H1 (cell line): ENCODE measurements at regions not wholly inside any gene's neighbourhood (a gene's known extent, or its start where the extent isn't known, plus 50 kb on each side); places are given as distances from the start of the nearest gene placed in this dataset.
"Not testable (repeated sequence)": the region's sequence is repeated elsewhere in the genome, so short reads cannot be mapped to it uniquely, and the experiment has no call there.

ENCODE experiments used
- CTCF ChIA-PET: fragments of 300-600 bp; sonication (Branson Sonifier 250); formaldehyde crosslinking; loops from one replicate; lab custom pipeline; 2021; ENCODE audit not compliant: partially characterized antibody; lab: Charles Lee
- POLR2A ChIA-PET: fragments of 300-600 bp; sonication (Branson Sonifier 250); formaldehyde crosslinking; loops from one replicate; lab custom pipeline; 2021; ENCODE audit warnings: inconsistent platforms; ENCODE audit not compliant: partially characterized antibody; lab: Charles Lee
- DNase-seq, 2 experiments: peaks; one replicate each; pipeline versions ENCODE4 v3.0.0 to v3.0.0-alpha.2; 2010 to 2022; ENCODE audit warnings: low spot score in 2 of 2, low read depth in 1 of 2, mixed read lengths in 1 of 2
- FAIRE-seq: peaks from 2 replicates; lab custom pipeline; 2011; peaks lifted over from hg19 to GRCh38; lab: Jason Lieb, UNC
- H2AFZ ChIP-seq: 2 replicates; pipeline ENCODE4 v1.8.1; 2012; ENCODE audit warnings: low read length, inconsistent platforms
- H2AK5ac ChIP-seq: 2 replicates; pipeline ENCODE4 v1.6.1; 2013; ENCODE audit warnings: low read depth, low read length
- H2BK120ac ChIP-seq: replicated peaks from 2 replicates; pipeline ENCODE3; 2013; ENCODE audit warnings: low read depth, low read length, inconsistent platforms
- H2BK12ac ChIP-seq: 2 replicates; pipeline ENCODE4 v1.6.1; 2013; ENCODE audit warnings: low read depth, low read length
- H2BK15ac ChIP-seq: 2 replicates; pipeline ENCODE4 v1.6.1; 2013; ENCODE audit warnings: low read length
- H2BK20ac ChIP-seq: 2 replicates; pipeline ENCODE4 v1.6.1; 2013; ENCODE audit warnings: low read length
- H2BK5ac ChIP-seq: 2 replicates; pipeline ENCODE4 v1.6.1; 2013; ENCODE audit warnings: low read depth, low read length
- H3K14ac ChIP-seq: 2 replicates; pipeline ENCODE4 v1.6.1; 2013; ENCODE audit warnings: inconsistent platforms; ENCODE audit not compliant: insufficient read length
- H3K18ac ChIP-seq: 2 replicates; pipeline ENCODE4 v1.6.1; 2013; ENCODE audit warnings: low read length; ENCODE audit errors: extremely low read depth
- H3K23ac ChIP-seq: 2 replicates; pipeline ENCODE4 v1.6.1; 2013; ENCODE audit warnings: inconsistent platforms; ENCODE audit not compliant: insufficient read length
- H3K23me2 ChIP-seq: 2 replicates; pipeline ENCODE4 v1.6.1; 2013; ENCODE audit warnings: low read depth, low read length
- H3K27ac ChIP-seq: 2 replicates; pipeline ENCODE4 v1.6.1; 2011; ENCODE audit warnings: low read depth, low read length, inconsistent platforms
- H3K27me3 ChIP-seq, 4 experiments: replicated peaks in 1 of 4; 1 replicate in 1 of 4; 2 replicates in 3 of 4; pipeline versions ENCODE4 v1.6.1 to v1.8.1; 2011 to 2013; ENCODE audit warnings: low read length in 3 of 4, mild to moderate bottlenecking in 3 of 4, inconsistent platforms in 2 of 4, mixed read lengths in 2 of 4, moderate library complexity in 1 of 4; ENCODE audit not compliant: control insufficient read depth in 3 of 4, insufficient read depth in 3 of 4; ENCODE audit errors: extremely low read depth in 1 of 4
- H3K36me3 ChIP-seq, 4 experiments: 2 replicates each; pipeline versions ENCODE4 v1.6.1 to v1.8.1; 2011 to 2013; ENCODE audit warnings: mild to moderate bottlenecking in 4 of 4, low read length in 3 of 4, moderate library complexity in 2 of 4, control low read depth in 1 of 4, inconsistent platforms in 1 of 4; ENCODE audit not compliant: insufficient read depth in 4 of 4, control insufficient read depth in 2 of 4
- H3K4ac ChIP-seq: replicated peaks from 2 replicates; pipeline ENCODE3; 2013; ENCODE audit warnings: low read length, low read depth, mixed read lengths, inconsistent platforms; ENCODE audit not compliant: insufficient read length
- H3K4me1 ChIP-seq, 4 experiments: replicated peaks in 1 of 4; 1 replicate in 1 of 4; 2 replicates in 3 of 4; pipeline versions ENCODE4 v1.6.1 to v1.8.1; 2011 to 2013; ENCODE audit warnings: low read length in 3 of 4, inconsistent platforms in 2 of 4, mixed read lengths in 1 of 4; ENCODE audit not compliant: insufficient read depth in 4 of 4, control insufficient read depth in 3 of 4
- H3K4me2 ChIP-seq, 2 experiments: 2 replicates each; pipeline versions ENCODE4 v1.6.1 to v1.8.1; 2011 to 2013; ENCODE audit warnings: low read depth in 2 of 2, low read length in 2 of 2, control low read depth in 1 of 2, inconsistent platforms in 1 of 2, mild to moderate bottlenecking in 1 of 2; ENCODE audit not compliant: insufficient read depth in 1 of 2
- H3K4me3 ChIP-seq, 4 experiments: fragments of 200-600, 300-600 bp in 1 of 4; sonication (generic), shearing (Covaris generic), sonication (Bioruptor Twin) in 1 of 4; 2 replicates each; pipeline versions ENCODE4 v1.5.1 to v1.8.1; 2011 to 2016; ENCODE audit warnings: low read length in 4 of 4, low read depth in 3 of 4, control low read depth in 2 of 4, inconsistent platforms in 2 of 4, mild to moderate bottlenecking in 2 of 4, mixed read lengths in 1 of 4, moderate library complexity in 1 of 4; ENCODE audit not compliant: insufficient read depth in 2 of 4; ENCODE audit errors: extremely low read depth in 1 of 4
- H3K56ac ChIP-seq: replicated peaks from 2 replicates; pipeline ENCODE3; 2013; ENCODE audit warnings: low read depth, mild to moderate bottlenecking, mixed read lengths, low read length, inconsistent platforms; ENCODE audit not compliant: insufficient read length
- H3K79me1 ChIP-seq: 2 replicates; pipeline ENCODE4 v1.6.1; 2013; ENCODE audit warnings: low read depth, low read length, control low read depth
- H3K79me2 ChIP-seq, 2 experiments: 2 replicates each; pipeline versions ENCODE4 v1.6.1 to v1.8.1; 2012 to 2013; ENCODE audit warnings: low read length in 2 of 2, mild to moderate bottlenecking in 2 of 2, inconsistent platforms in 1 of 2; ENCODE audit not compliant: insufficient read depth in 2 of 2, control insufficient read depth in 1 of 2
- H3K9ac ChIP-seq, 4 experiments: replicated peaks in 1 of 4; 1 replicate in 1 of 4; 2 replicates in 3 of 4; pipeline versions ENCODE4 v1.6.1 to v1.8.1; 2011 to 2013; ENCODE audit warnings: low read depth in 3 of 4, low read length in 3 of 4, control low read depth in 2 of 4, mild to moderate bottlenecking in 2 of 4, moderate library complexity in 2 of 4, inconsistent platforms in 1 of 4; ENCODE audit errors: extremely low read depth in 1 of 4
- H3K9me3 ChIP-seq, 2 experiments: 2 replicates each; pipeline versions ENCODE4 v1.6.1 to v1.8.1; 2012 to 2013; ENCODE audit warnings: mild to moderate bottlenecking in 2 of 2, moderate library complexity in 2 of 2, control low read depth in 1 of 2, inconsistent platforms in 1 of 2, low read depth in 1 of 2, low read length in 1 of 2, mixed read lengths in 1 of 2; ENCODE audit not compliant: insufficient read depth in 2 of 2
- H4K20me1 ChIP-seq, 2 experiments: replicated peaks in 1 of 2; 2 replicates each; pipeline versions ENCODE3 to v1.8.1; 2011 to 2013; ENCODE audit warnings: inconsistent platforms in 2 of 2, low read length in 2 of 2, mild to moderate bottlenecking in 1 of 2; ENCODE audit not compliant: insufficient read depth in 2 of 2, control insufficient read depth in 1 of 2
- H4K5ac ChIP-seq: 2 replicates; pipeline ENCODE4 v1.6.1; 2013; ENCODE audit warnings: low read length, low read depth, mixed read lengths, inconsistent platforms; ENCODE audit not compliant: insufficient read length
- H4K8ac ChIP-seq: 2 replicates; pipeline ENCODE4 v1.8.0; 2013; ENCODE audit warnings: mild to moderate bottlenecking, moderate library complexity, low read length, inconsistent platforms; ENCODE audit not compliant: insufficient read depth; ENCODE audit errors: extremely low read depth
- H4K91ac ChIP-seq: replicated peaks from 2 replicates; pipeline ENCODE3; 2013; ENCODE audit warnings: low read length, mixed read lengths, inconsistent platforms; ENCODE audit not compliant: insufficient read length
- RBBP5 ChIP-seq: IDR thresholded peaks from 2 replicates; pipeline ENCODE4 v1.7.1; 2012; ENCODE audit warnings: low read depth, mild to moderate bottlenecking, inconsistent platforms, low read length, moderate library complexity, borderline replicate concordance
- RFX5 ChIP-seq: IDR thresholded peaks from 2 replicates; pipeline ENCODE4 v1.6.1; 2011; ENCODE audit warnings: low read depth, low read length, improper control_type of control experiment, borderline replicate concordance
- TBP ChIP-seq: IDR thresholded peaks from 2 replicates; pipeline ENCODE4 v1.6.1; 2011; ENCODE audit warnings: low read depth, low read length, improper control_type of control experiment
- WGBS, 2 experiments: shearing (Covaris generic) in 1 of 2; methylation state at CpG; one replicate each; pipeline versions ENCODE4 v1.1.6 to v1.1.7; 2013 to 2015; ENCODE audit warnings: low lambda C conversion rate in 2 of 2, mixed read lengths in 2 of 2, inconsistent platforms in 1 of 2, low coverage in 1 of 2, missing lambda C conversion rate in 1 of 2; ENCODE audit not compliant: insufficient replicate concordance in 2 of 2, insufficient coverage in 1 of 2, insufficient read length in 1 of 2; ENCODE audit errors: extremely low coverage in 1 of 2, missing lambda C conversion rate in 1 of 2; 5-methylcytosine and 5-hydroxymethylcytosine counted together

DNA sequence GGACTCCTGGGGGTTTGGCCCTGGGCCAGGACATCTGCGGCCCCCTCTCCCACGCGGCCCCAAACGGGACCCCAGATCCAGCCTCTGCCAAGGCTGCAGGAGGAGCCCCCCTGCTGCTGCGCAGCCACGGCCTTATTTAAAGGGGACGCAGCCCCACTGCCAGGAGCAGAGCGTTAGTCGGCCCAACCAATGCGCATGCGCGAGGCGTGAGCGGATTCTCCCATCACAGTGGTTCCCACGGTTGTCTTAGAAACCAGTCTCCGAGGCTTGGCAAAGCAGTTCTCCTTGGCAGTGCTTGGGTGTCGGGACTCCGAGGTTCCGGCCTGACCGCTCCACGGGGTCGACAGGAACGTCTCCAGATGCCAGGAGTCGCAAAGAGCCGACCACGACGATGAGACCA is 288.3 kb upstream of the ZNF337 start:
- no peaks in the 10 kb centered on the region for H3K27me3 ChIP-seq
- no peak overlapping the region for H3K23ac ChIP-seq
- no peak overlapping the region for H4K91ac ChIP-seq
- no peak overlapping the region for H2BK12ac ChIP-seq
- CTCF ChIA-PET, result no interaction called here
- H3K9ac ChIP-seq, result no peak overlapping the region
- no peaks in the 10 kb centered on the region for H4K20me1 ChIP-seq
- no peaks in the 10 kb centered on the region for H3K79me1 ChIP-seq
- H2AK5ac ChIP-seq, result no peak overlapping the region
- H2BK5ac ChIP-seq, result no peak overlapping the region
- no peak overlapping the region for H3K4me2 ChIP-seq
- no peaks in the 10 kb centered on the region for H3K36me3 ChIP-seq
- no peaks in the 10 kb centered on the region for H3K4me1 ChIP-seq
- FAIRE-seq (no peak), DNase-seq (no peak)
- H3K9me3 ChIP-seq, result peaks cover 0 to 22% of the 10 kb centered on the region in 2 experiments; a peak in 2 of 4 replicates
- POLR2A ChIA-PET, result no interaction called here
- no peak overlapping the region for H3K4me3 ChIP-seq
- no peak overlapping the region for H3K27ac ChIP-seq
- H3K4ac ChIP-seq, result no peak overlapping the region
- peak overlapping the region; percentile 14; the same call in 1 of the 2 replicates for H4K8ac ChIP-seq
- H2BK120ac ChIP-seq, result no peak overlapping the region
- 93% methylated on average over 22 of the region's 27 CpGs; no CpG with 5 or more reads in 1 of the 2 experiments for WGBS, 2 experiments
- no peak overlapping the region for H4K5ac ChIP-seq
- no peak overlapping the region for H3K56ac ChIP-seq
- no peaks in the 10 kb centered on the region for H3K79me2 ChIP-seq
- no peak overlapping the region for H3K18ac ChIP-seq
- no peak overlapping the region for H2AFZ ChIP-seq
- no peak overlapping the region for H2BK20ac ChIP-seq
- TF ChIP-seq RBBP5, result no peak
- no peak for TF ChIP-seq RFX5
- no peak for TF ChIP-seq TBP
- H3K14ac ChIP-seq, result no peak overlapping the region
- no peaks in the 10 kb centered on the region; the same call in 1 of the 2 replicates for H3K23me2 ChIP-seq
- no peak overlapping the region for H2BK15ac ChIP-seq

DNA sequence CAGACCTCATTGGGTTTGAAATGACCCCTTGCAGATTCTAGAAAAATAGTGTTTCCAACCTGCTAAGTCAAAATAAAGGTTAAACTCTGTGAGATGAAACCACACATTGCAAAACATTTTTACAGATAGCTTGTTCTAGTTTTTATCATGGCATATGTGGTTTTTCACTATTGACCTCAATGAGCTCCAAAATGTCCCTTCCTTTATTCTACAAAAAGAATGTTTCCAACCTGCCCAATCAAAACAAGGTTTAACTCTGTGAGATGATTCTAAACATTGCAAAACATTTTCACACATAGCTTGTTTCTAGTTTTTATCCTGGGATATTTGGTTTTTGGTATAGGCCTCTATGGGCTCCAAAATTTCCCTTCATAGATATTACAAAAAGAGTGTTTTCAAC is 286.0 kb upstream of the ZNF337 start:
- H3K4me3 ChIP-seq, H3K4me1 ChIP-seq, CTCF ChIA-PET, H3K79me1 ChIP-seq, H3K18ac ChIP-seq, H2BK15ac ChIP-seq, H4K91ac ChIP-seq, H4K8ac ChIP-seq, H3K14ac ChIP-seq, H2BK20ac ChIP-seq, H2BK120ac ChIP-seq, H3K36me3 ChIP-seq, H3K27me3 ChIP-seq, FAIRE-seq, H3K23ac ChIP-seq, H3K27ac ChIP-seq, H3K79me2 ChIP-seq, H3K23me2 ChIP-seq, H3K4ac ChIP-seq, H3K4me2 ChIP-seq, H2BK5ac ChIP-seq, H2AFZ ChIP-seq, H4K5ac ChIP-seq, H3K9ac ChIP-seq, H3K56ac ChIP-seq, H2BK12ac ChIP-seq, POLR2A ChIA-PET, H2AK5ac ChIP-seq, H4K20me1 ChIP-seq, DNase-seq: not testable (repeated sequence)
- peaks cover 2 to 18% of the 10 kb centered on the region in 2 experiments; a peak in 2 of 4 replicates for H3K9me3 ChIP-seq
